ENCODE measurements at regions not wholly inside any gene's neighbourhood (a gene's known extent, or its start where the extent isn't known, plus 50 kb on each side); places are given as distances from the start of the nearest gene placed in this dataset.

GRCh38 chr1:106600626-106601025 lies 455.8 kb upstream of the PRMT6 start:
- H3K4me3 ChIP-seq (ENCODE audit: low read depth, low read length, poor library complexity, severe bottlenecking): no peak overlapping the region
- H3K27me3 ChIP-seq (replicated peaks; ENCODE audit: insufficient read depth, low read depth, low read length, poor library complexity): no peaks in the 10 kb centered on the region
- H3K36me3 ChIP-seq (ENCODE audit: insufficient read depth, low read length, poor library complexity, severe bottlenecking): no peaks in the 10 kb centered on the region
- H3K9me3 ChIP-seq (ENCODE audit: low read depth, low read length, poor library complexity, severe bottlenecking): no peaks in the 10 kb centered on the region
- CTCF ChIA-PET: no interaction called here
- H3K27ac ChIP-seq (ENCODE audit: low read depth, low read length, poor library complexity, severe bottlenecking): no peak overlapping the region
- no peaks in the 10 kb centered on the region for H3K4me1 ChIP-seq (ENCODE audit: insufficient read depth, low read length, poor library complexity, severe bottlenecking)
- POLR2A ChIA-PET (ENCODE audit: low non-redundant PET): no interaction called here
- TF ChIP-seq CTCF (conservative IDR thresholded peaks at IDR 0.05; ENCODE audit: low read depth, low read length) (no peak), EZH2 (IDR thresholded peaks at IDR 0.05; ENCODE audit: borderline replicate concordance, low read depth, low read length, poor library complexity, severe bottlenecking) (no peak)
- no TSS peak for BruUV-seq (replicated peaks)
- no peak for DNase-seq (ENCODE audit: low spot score)
- intact Hi-C loops (cut with micrococcal nuclease; ENCODE audit: unreplicated experiment): no loop called here

GRCh38 chr1:106603616-106604015 lies 452.9 kb upstream of the PRMT6 start:
- Histone ChIP-seq H3K27me3 (replicated peaks; ENCODE audit: insufficient read depth, low read depth, low read length, poor library complexity) (no peaks in the 10 kb centered on the region), H3K9me3 (ENCODE audit: low read depth, low read length, poor library complexity, severe bottlenecking) (no peaks in the 10 kb centered on the region), H3K36me3 (ENCODE audit: insufficient read depth, low read length, poor library complexity, severe bottlenecking) (no peaks in the 10 kb centered on the region), H3K27ac (ENCODE audit: low read depth, low read length, poor library complexity, severe bottlenecking) (no peak overlapping the region), H3K4me1 (ENCODE audit: insufficient read depth, low read length, poor library complexity, severe bottlenecking) (no peaks in the 10 kb centered on the region), H3K4me3 (ENCODE audit: low read depth, low read length, poor library complexity, severe bottlenecking) (no peak overlapping the region)
- no TSS peak for BruUV-seq (replicated peaks)
- ChIA-PET POLR2A (ENCODE audit: low non-redundant PET) (no interaction called here), CTCF (no interaction called here)
- intact Hi-C loops (cut with micrococcal nuclease; ENCODE audit: unreplicated experiment): no loop called here
- DNase-seq (ENCODE audit: low spot score): no peak
- TF ChIP-seq EZH2 (IDR thresholded peaks at IDR 0.05; ENCODE audit: borderline replicate concordance, low read depth, low read length, poor library complexity, severe bottlenecking): no peak

GRCh38 chr1:106608841-106609240 lies 447.6 kb upstream of the PRMT6 start:
- H3K4me3 ChIP-seq (ENCODE audit: low read depth, low read length, poor library complexity, severe bottlenecking): no peak overlapping the region
- H3K27me3 ChIP-seq (replicated peaks; ENCODE audit: insufficient read depth, low read depth, low read length, poor library complexity): no peaks in the 10 kb centered on the region
- no peak for DNase-seq (ENCODE audit: low spot score)
- H3K4me1 ChIP-seq (ENCODE audit: insufficient read depth, low read length, poor library complexity, severe bottlenecking): no peaks in the 10 kb centered on the region
- no peaks in the 10 kb centered on the region for H3K9me3 ChIP-seq (ENCODE audit: low read depth, low read length, poor library complexity, severe bottlenecking)
- no peaks in the 10 kb centered on the region for H3K36me3 ChIP-seq (ENCODE audit: insufficient read depth, low read length, poor library complexity, severe bottlenecking)
- ChIA-PET CTCF (no interaction called here), POLR2A (ENCODE audit: low non-redundant PET) (no interaction called here)
- TF ChIP-seq CTCF (conservative IDR thresholded peaks at IDR 0.05; ENCODE audit: low read depth, low read length): no peak
- TF ChIP-seq EZH2 (IDR thresholded peaks at IDR 0.05; ENCODE audit: borderline replicate concordance, low read depth, low read length, poor library complexity, severe bottlenecking): no peak
- intact Hi-C loops (cut with micrococcal nuclease; ENCODE audit: unreplicated experiment): no loop called here
- no TSS peak for BruUV-seq (replicated peaks)
- H3K27ac ChIP-seq (ENCODE audit: low read depth, low read length, poor library complexity, severe bottlenecking): no peak overlapping the region

- TF ChIP-seq EZH2 (IDR thresholded peaks at IDR 0.05; ENCODE audit: borderline replicate concordance, low read depth, low read length, poor library complexity, severe bottlenecking): no peak
- TF ChIP-seq CTCF (conservative IDR thresholded peaks at IDR 0.05; ENCODE audit: low read depth, low read length): no peak
- ChIA-PET CTCF (no interaction called here), POLR2A (ENCODE audit: low non-redundant PET) (no interaction called here)
- no TSS peak for BruUV-seq (replicated peaks)
- Histone ChIP-seq H3K27me3 (replicated peaks; ENCODE audit: insufficient read depth, low read depth, low read length, poor library complexity) (no peaks in the 10 kb centered on the region), H3K4me3 (ENCODE audit: low read depth, low read length, poor library complexity, severe bottlenecking) (no peak overlapping the region), H3K9me3 (ENCODE audit: low read depth, low read length, poor library complexity, severe bottlenecking) (no peaks in the 10 kb centered on the region), H3K4me1 (ENCODE audit: insufficient read depth, low read length, poor library complexity, severe bottlenecking) (no peaks in the 10 kb centered on the region), H3K36me3 (ENCODE audit: insufficient read depth, low read length, poor library complexity, severe bottlenecking) (no peaks in the 10 kb centered on the region), H3K27ac (ENCODE audit: low read depth, low read length, poor library complexity, severe bottlenecking) (no peak overlapping the region)
- intact Hi-C loops (cut with micrococcal nuclease; ENCODE audit: unreplicated experiment): no loop called here
- peak; percentile 66 for DNase-seq (ENCODE audit: low spot score)
These were observed 443.4 kb upstream of the PRMT6 start for GRCh38 chr1:106613068-106613467.

All from A673 (cell line).